GM23338 (cell line): ENCODE measurements at regions not wholly inside any gene's neighbourhood (a gene's known extent, or its start where the extent isn't known, plus 50 kb on each side); places are given as distances from the start of the nearest gene placed in this dataset.

ENCODE experiments used
- ATAC-seq: fragments of 200-7000 bp; cut with Tn5 transposase; 3 replicates; pipeline ENCODE4 v1.9.1; 2020
- DNase-seq: peaks from one replicate; pipeline ENCODE4 v3.0.0-alpha.2; 2015; ENCODE audit warnings: low spot score
- H2AFZ ChIP-seq: fragments of 200-600 bp; sonication (generic); 2 replicates; pipeline ENCODE4 v1.8.0; 2016; ENCODE audit warnings: antibody characterized with exemption, mild to moderate bottlenecking, moderate library complexity
- H3F3A ChIP-seq: fragments of 200-600 bp; sonication (generic); replicated peaks from 2 replicates; pipeline ENCODE4 v1.8.0; 2017; ENCODE audit warnings: antibody characterized with exemption, mixed run types, low read depth
- H3K27ac ChIP-seq: fragments of 200-600 bp; sonication (generic); 2 replicates; pipeline ENCODE4 v1.6.1; 2016; ENCODE audit warnings: low read depth
- H3K27me3 ChIP-seq: fragments of 200-600 bp; sonication (generic); 2 replicates; pipeline ENCODE4 v1.8.0; 2016; ENCODE audit warnings: mild to moderate bottlenecking, mixed run types, moderate library complexity; ENCODE audit not compliant: insufficient read depth
- H3K36me3 ChIP-seq: fragments of 200-600 bp; sonication (generic); 2 replicates; pipeline ENCODE4 v1.8.0; 2016; ENCODE audit warnings: mild to moderate bottlenecking; ENCODE audit not compliant: insufficient read depth
- H3K4me1 ChIP-seq: fragments of 200-600 bp; sonication (generic); 2 replicates; pipeline ENCODE4 v1.8.0; 2016; ENCODE audit warnings: mild to moderate bottlenecking, moderate library complexity; ENCODE audit not compliant: insufficient read depth
- H3K4me2 ChIP-seq: fragments of 200-600 bp; sonication (generic); 2 replicates; pipeline ENCODE4 v1.7.1; 2017; ENCODE audit warnings: mixed run types
- H3K4me3 ChIP-seq: fragments of 200-600 bp; sonication (generic); 2 replicates; pipeline ENCODE4 v1.6.1; 2016; ENCODE audit warnings: mixed run types
- H3K79me2 ChIP-seq: fragments of 200-600 bp; sonication (generic); replicated peaks from 2 replicates; pipeline ENCODE4 v1.8.0; 2017; ENCODE audit warnings: mild to moderate bottlenecking; ENCODE audit not compliant: insufficient read depth
- H3K9me2 ChIP-seq: fragments of 200-600 bp; sonication (generic); 2 replicates; pipeline ENCODE4 v1.8.0; 2017; ENCODE audit not compliant: insufficient read depth
- H4K20me1 ChIP-seq: fragments of 200-600 bp; sonication (generic); replicated peaks from 2 replicates; pipeline ENCODE4 v1.8.0; 2017; ENCODE audit warnings: mild to moderate bottlenecking; ENCODE audit not compliant: insufficient read depth
- H3K27ac Mint-ChIP-seq: 2 replicates; pipeline ENCODE4 v1.8.0; 2020; ENCODE audit warnings: inconsistent platforms, mild to moderate bottlenecking, moderate library complexity, mixed read lengths
- H3K27me3 Mint-ChIP-seq: 3 replicates; pipeline ENCODE4 v1.8.0; 2022; ENCODE audit warnings: low read depth, mild to moderate bottlenecking, moderate library complexity, mixed read lengths, inconsistent platforms; ENCODE audit not compliant: insufficient read depth, poor library complexity
- H3K36me3 Mint-ChIP-seq: 3 replicates; pipeline ENCODE4 v1.8.0; 2021; ENCODE audit warnings: low read depth, mild to moderate bottlenecking, inconsistent platforms, moderate library complexity, mixed read lengths
- H3K4me1 Mint-ChIP-seq: 3 replicates; pipeline ENCODE4 v1.8.0; 2020; ENCODE audit warnings: mild to moderate bottlenecking, inconsistent platforms, mixed read lengths
- H3K4me3 Mint-ChIP-seq: 3 replicates; pipeline ENCODE4 v1.8.0; 2021; ENCODE audit warnings: moderate library complexity, mild to moderate bottlenecking, inconsistent platforms, mixed read lengths
- H3K9me3 Mint-ChIP-seq: 3 replicates; pipeline ENCODE4 v1.8.0; 2020; ENCODE audit warnings: moderate library complexity, mild to moderate bottlenecking, inconsistent platforms, mixed read lengths
- CTCF ChIP-seq, 2 experiments: fragments of 200-600 bp in 1 of 2; sonication (generic) in 1 of 2; conservative IDR thresholded peaks; 2 replicates each; pipeline versions ENCODE4 v1.5.1 to v1.6.1; 2016 to 2017; ENCODE audit warnings: antibody characterized with exemption in 2 of 2, low read depth in 2 of 2, mild to moderate bottlenecking in 2 of 2, moderate library complexity in 1 of 2
- EZH2 ChIP-seq: fragments of 200-600 bp; sonication (generic); IDR thresholded peaks from one replicate; pipeline ENCODE4 v1.8.0; 2017; ENCODE audit warnings: antibody characterized with exemption, mild to moderate bottlenecking, low read depth; ENCODE audit not compliant: unreplicated experiment
- EZH2phosphoT487 ChIP-seq: fragments of 200-600 bp; sonication (generic); IDR thresholded peaks from one replicate; pipeline ENCODE4 v1.8.1; 2018; ENCODE audit warnings: antibody characterized with exemption; ENCODE audit not compliant: unreplicated experiment
- STAT1 ChIP-seq: IDR thresholded peaks from one replicate; pipeline ENCODE4 v1.6.1; 2016; ENCODE audit warnings: antibody characterized with exemption; ENCODE audit not compliant: unreplicated experiment
- ZNF331 ChIP-seq: fragments of 250-450 bp; sonication (Bioruptor Pico); IDR thresholded peaks from 2 replicates; pipeline ENCODE4 v1.5.0; 2020; ENCODE audit warnings: low read depth, mild to moderate bottlenecking, moderate library complexity
- ZNF462 ChIP-seq: fragments of 250-450 bp; sonication (Bioruptor Pico); IDR thresholded peaks from 2 replicates; pipeline ENCODE4 v1.5.0; 2020; ENCODE audit warnings: mild to moderate bottlenecking, moderate library complexity
- TF ChIP-seq, protein P1 (sequence below): IDR thresholded peaks from 2 replicates; pipeline ENCODE4 v1.6.1; 2016; ENCODE audit warnings: antibody characterized with exemption

- TF ChIP-seq EZH2: no peak
These were observed 656.3 kb downstream of the PTPRC start (continued) for GRCh38 chr1:199295107-199295506.

- no peaks in the 10 kb centered on the region for H3K9me3 Mint-ChIP-seq
These were observed 658.3 kb downstream of the PTPRC start for GRCh38 chr1:199297174-199297573.

DNA sequence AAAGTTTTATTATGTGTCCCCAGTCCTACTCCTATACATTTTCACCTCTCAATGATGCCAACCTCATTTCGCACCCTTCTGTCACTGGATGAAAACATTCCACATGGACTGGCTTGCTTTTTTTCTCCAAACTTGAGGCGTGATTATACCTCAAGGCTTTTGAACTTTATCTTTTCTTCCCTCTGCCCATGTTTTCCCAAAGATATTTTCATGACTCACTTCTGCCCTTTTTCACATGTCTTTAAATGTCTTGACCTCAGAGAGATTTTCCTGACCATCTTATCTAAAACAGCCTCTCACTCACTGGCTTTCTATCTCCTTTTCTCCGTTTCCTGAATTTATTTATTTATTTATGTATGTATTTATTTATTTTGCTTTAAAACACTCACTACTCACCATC lies 659.0 kb downstream of the PTPRC start:
- Histone ChIP-seq H3K4me3 (no peak overlapping the region), H3K79me2 (no peaks in the 10 kb centered on the region), H3K27ac (no peak overlapping the region), H3K36me3 (no peaks in the 10 kb centered on the region), H3K27me3 (no peaks in the 10 kb centered on the region), H4K20me1 (no peaks in the 10 kb centered on the region), H2AFZ (no peak overlapping the region), H3K4me2 (no peak overlapping the region), H3F3A (no peaks in the 10 kb centered on the region), H3K9me2 (no peaks in the 10 kb centered on the region), H3K4me1 (no peaks in the 10 kb centered on the region)
- Mint-ChIP-seq H3K36me3 (no peaks in the 10 kb centered on the region), H3K4me3 (no peak overlapping the region), H3K27me3 (no peaks in the 10 kb centered on the region), H3K9me3 (no peaks in the 10 kb centered on the region), H3K4me1 (no peaks in the 10 kb centered on the region; the same call in 2 of the 3 replicates), H3K27ac (no peak overlapping the region)
- ATAC-seq: no peak
- DNase-seq: no peak
- no peak for TF ChIP-seq ZNF462 (CRISPR knock-in tag)
- TF ChIP-seq, protein P1, sequence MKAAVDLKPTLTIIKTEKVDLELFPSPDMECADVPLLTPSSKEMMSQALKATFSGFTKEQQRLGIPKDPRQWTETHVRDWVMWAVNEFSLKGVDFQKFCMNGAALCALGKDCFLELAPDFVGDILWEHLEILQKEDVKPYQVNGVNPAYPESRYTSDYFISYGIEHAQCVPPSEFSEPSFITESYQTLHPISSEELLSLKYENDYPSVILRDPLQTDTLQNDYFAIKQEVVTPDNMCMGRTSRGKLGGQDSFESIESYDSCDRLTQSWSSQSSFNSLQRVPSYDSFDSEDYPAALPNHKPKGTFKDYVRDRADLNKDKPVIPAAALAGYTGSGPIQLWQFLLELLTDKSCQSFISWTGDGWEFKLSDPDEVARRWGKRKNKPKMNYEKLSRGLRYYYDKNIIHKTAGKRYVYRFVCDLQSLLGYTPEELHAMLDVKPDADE: no peak
- no peak for TF ChIP-seq EZH2phosphoT487
- no peak for TF ChIP-seq ZNF331 (CRISPR knock-in tag)
- no peak for TF ChIP-seq STAT1
- TF ChIP-seq CTCF (conservative IDR thresholded peaks at IDR 0.05; ENCODE audit: low read depth in 2 of 2): no peak

More at GRCh38 chr1:199297174-199297573, 658.3 kb downstream of the PTPRC start:
- Histone ChIP-seq H2AFZ (no peak overlapping the region), H3K4me3 (no peak overlapping the region), H4K20me1 (no peaks in the 10 kb centered on the region), H3K36me3 (no peaks in the 10 kb centered on the region), H3K27me3 (no peaks in the 10 kb centered on the region), H3K27ac (no peak overlapping the region), H3K79me2 (no peaks in the 10 kb centered on the region), H3K4me1 (no peaks in the 10 kb centered on the region), H3K9me2 (no peaks in the 10 kb centered on the region), H3F3A (no peaks in the 10 kb centered on the region), H3K4me2 (no peak overlapping the region)
- no peaks in the 10 kb centered on the region for H3K27me3 Mint-ChIP-seq
- no peak overlapping the region for H3K4me3 Mint-ChIP-seq
- no peaks in the 10 kb centered on the region; the same call in 2 of the 3 replicates for H3K4me1 Mint-ChIP-seq
- no peak for DNase-seq
- H3K27ac Mint-ChIP-seq: no peak overlapping the region
- TF ChIP-seq EZH2: no peak
- TF ChIP-seq, protein P1: no peak
- no peak for ATAC-seq
- H3K36me3 Mint-ChIP-seq: no peaks in the 10 kb centered on the region
